K562 (cell line): ENCODE measurements at regions not wholly inside any gene's neighbourhood (a gene's known extent, or its start where the extent isn't known, plus 50 kb on each side); places are given as distances from the start of the nearest gene placed in this dataset.

Experiments used
- ATAC-seq: fragments of 200-7000 bp; cut with Tn5 transposase; 3 replicates; pipeline ENCODE4 v1.9.1; 2020; ENCODE audit warnings: moderate library complexity
- BruUV-seq: library from RNA; stranded (reverse); fragments of 400-500 nt; replicated peaks from 2 replicates; lab custom pipeline; 2021; lab: Mats Ljungman, UMichigan
- CTCF ChIA-PET: fragments of 300-600 bp; formaldehyde crosslinking; extraction: SDS; loops from one replicate; lab custom pipeline; 2021; ENCODE audit warnings: low intra/inter-chr PET ratio; lab: Yijun Ruan, JAX
- POLR2A ChIA-PET: fragments of 300-600, 350-650 bp; sonication (Branson Sonifier 250); formaldehyde crosslinking; extraction: SDS; loops from one replicate; lab custom pipeline; 2021; ENCODE audit warnings: antibody characterized with exemption, inconsistent platforms; lab: Yijun Ruan, JAX
- DNase-seq, 4 experiments: peaks; one replicate each; pipeline versions ENCODE4 v3.0.0 to v3.0.0-alpha.2; 2011 to 2018; ENCODE audit warnings: low spot score in 3 of 4, mixed read lengths in 3 of 4; ENCODE audit errors: extremely low read depth in 1 of 4
- FAIRE-seq: peaks from 2 replicates; lab custom pipeline; 2011; peaks lifted over from hg19 to GRCh38; lab: Jason Lieb, UNC
- H2AFZ ChIP-seq: 2 replicates; pipeline ENCODE4 v1.6.0; 2011; ENCODE audit warnings: low read depth, low read length, control low read depth, inconsistent platforms
- H3K27ac ChIP-seq: fragments of 200-600 bp; 3 replicates; pipeline ENCODE4 v1.8.0; 2011; ENCODE audit warnings: low read depth, mild to moderate bottlenecking, control low read depth, inconsistent platforms, low read length, moderate library complexity, mixed read lengths; ENCODE audit errors: extremely low read depth
- H3K27me3 ChIP-seq, 2 experiments: fragments of 300-600 bp in 1 of 2; 2 replicates in 1 of 2; 3 replicates in 1 of 2; pipeline versions ENCODE4 v1.6.0 to v1.8.0; 2011; ENCODE audit warnings: inconsistent platforms in 2 of 2, low read length in 2 of 2, mild to moderate bottlenecking in 1 of 2, mixed read lengths in 1 of 2, moderate library complexity in 1 of 2; ENCODE audit not compliant: control insufficient read depth in 2 of 2, insufficient read depth in 2 of 2
- H3K36me3 ChIP-seq: fragments of 300-600 bp; 3 replicates; pipeline ENCODE4 v1.8.0; 2011; ENCODE audit warnings: mild to moderate bottlenecking, low read length, inconsistent platforms; ENCODE audit not compliant: control insufficient read depth, insufficient read depth
- H3K4me1 ChIP-seq, 2 experiments: fragments of 200-600 bp in 1 of 2; replicated peaks in 1 of 2; 2 replicates in 1 of 2; 3 replicates in 1 of 2; pipeline versions ENCODE4 v1.5.1 to v1.8.0; 2011; ENCODE audit warnings: inconsistent platforms in 2 of 2, low read length in 2 of 2, mild to moderate bottlenecking in 1 of 2, mixed read lengths in 1 of 2, moderate library complexity in 1 of 2; ENCODE audit not compliant: control insufficient read depth in 2 of 2, insufficient read depth in 2 of 2
- H3K4me2 ChIP-seq: 2 replicates; pipeline ENCODE4 v1.6.1; 2011; ENCODE audit warnings: low read length, control low read depth, inconsistent platforms, mixed read lengths; ENCODE audit not compliant: insufficient read depth
- H3K4me3 ChIP-seq: fragments of 200-600 bp; sonication (generic), shearing (Covaris generic); 2 replicates; pipeline ENCODE4 v1.5.1; 2016; ENCODE audit warnings: control low read depth, inconsistent platforms
- H3K79me2 ChIP-seq: fragments of 200-600 bp; 3 replicates; pipeline ENCODE4 v1.8.0; 2011; ENCODE audit warnings: low read length, inconsistent platforms; ENCODE audit not compliant: control insufficient read depth, insufficient read depth
- H3K9ac ChIP-seq, 2 experiments: 2 replicates each; pipeline versions ENCODE4 v1.6.0 to v1.6.1; 2011; ENCODE audit warnings: low read depth in 2 of 2, low read length in 2 of 2, control low read depth in 1 of 2, inconsistent platforms in 1 of 2, mild to moderate bottlenecking in 1 of 2, mixed read lengths in 1 of 2; ENCODE audit not compliant: insufficient read depth in 1 of 2
- H3K9me1 ChIP-seq: one replicate; pipeline ENCODE4 v1.6.0; 2011; ENCODE audit warnings: inconsistent platforms, mild to moderate bottlenecking, low read length, moderate library complexity; ENCODE audit not compliant: control insufficient read depth, insufficient read depth
- H3K9me3 ChIP-seq: replicated peaks from 2 replicates; pipeline ENCODE4 v1.5.1; 2011; ENCODE audit warnings: low read depth, low read length, inconsistent platforms; ENCODE audit not compliant: control insufficient read depth, insufficient read depth
- H4K20me1 ChIP-seq: replicated peaks from 2 replicates; pipeline ENCODE4 v1.6.1; 2011; ENCODE audit warnings: low read length, inconsistent platforms, mixed read lengths; ENCODE audit not compliant: control insufficient read depth, insufficient read depth
- ELK3 ChIP-seq: fragments of 450-650 bp; formaldehyde crosslinking; IDR thresholded peaks from 2 replicates; pipeline ENCODE4 v1.4.0; 2020; ENCODE audit warnings: mild to moderate bottlenecking
- GTF2F1 ChIP-seq: IDR thresholded peaks from 2 replicates; pipeline ENCODE4 v1.6.1; 2011; ENCODE audit warnings: low read depth, low read length, improper control_type of control experiment
- HNRNPLL ChIP-seq: fragments of 200-400 bp; formaldehyde crosslinking; IDR thresholded peaks from 2 replicates; pipeline ENCODE4 v1.6.1; 2017; ENCODE audit warnings: low read length, low read depth, mild to moderate bottlenecking; ENCODE audit not compliant: poor library complexity, severe bottlenecking
- MBD2 ChIP-seq: sonication (generic); IDR thresholded peaks from 2 replicates; pipeline ENCODE4 v1.6.1; 2016; ENCODE audit warnings: low read depth, borderline replicate concordance
- MCM5 ChIP-seq: fragments of 450-650 bp; IDR thresholded peaks from 2 replicates; pipeline ENCODE4 v1.6.1; 2016; ENCODE audit warnings: low read depth
- MLX ChIP-seq, 2 experiments: fragments of 450-650 bp in 1 of 2; sonication (generic) in 1 of 2; formaldehyde crosslinking; conservative IDR thresholded peaks; 2 replicates each; pipeline versions ENCODE4 v1.4.0 to v1.8.1; 2020 to 2022; ENCODE audit warnings: mild to moderate bottlenecking in 1 of 2, missing genetic modification reagents in 1 of 2
- MTA3 ChIP-seq: fragments of 450-650 bp; formaldehyde crosslinking; IDR thresholded peaks from 2 replicates; pipeline ENCODE4 v1.6.1; 2017; ENCODE audit warnings: mild to moderate bottlenecking, borderline replicate concordance
- NFE2L1 ChIP-seq: fragments of 450-650 bp; IDR thresholded peaks from 2 replicates; pipeline ENCODE4 v1.6.1; 2016; ENCODE audit warnings: missing genetic modification characterization, low read depth, mild to moderate bottlenecking, missing compliant biosample characterization, moderate library complexity, borderline replicate concordance
- NR2F6 ChIP-seq: fragments of 450-650 bp; formaldehyde crosslinking; IDR thresholded peaks from 2 replicates; pipeline ENCODE4 v1.4.0; 2020; ENCODE audit warnings: mild to moderate bottlenecking
- NRF1 ChIP-seq, 2 experiments: fragments of 450-650 bp; IDR thresholded peaks in 1 of 2; conservative IDR thresholded peaks in 1 of 2; 2 replicates each; pipeline ENCODE4 v1.6.1; 2014; ENCODE audit warnings: mild to moderate bottlenecking in 2 of 2
- PHF21A ChIP-seq: fragments of 450-650 bp; IDR thresholded peaks from 2 replicates; pipeline ENCODE4 v1.6.1; 2017; ENCODE audit warnings: low read depth, borderline replicate concordance
- SMARCA5 ChIP-seq: fragments of 450-650 bp; IDR thresholded peaks from 2 replicates; pipeline ENCODE4 v1.6.1; 2016
- SP2 ChIP-seq: IDR thresholded peaks from 2 replicates; pipeline ENCODE4 v1.6.1; 2011; ENCODE audit warnings: mild to moderate bottlenecking, low read depth, low read length, moderate library complexity; ENCODE audit not compliant: poor library complexity, severe bottlenecking; ENCODE audit errors: extremely low read depth
- SUPT5H ChIP-seq: fragments of 450-650 bp; IDR thresholded peaks from 2 replicates; pipeline ENCODE4 v1.6.1; 2016
- TBP ChIP-seq: optimal IDR thresholded peaks from 2 replicates; pipeline ENCODE3; 2011; ENCODE audit warnings: low read depth, low read length, improper control_type of control experiment
- TFAM ChIP-seq: fragments of 250-450 bp; sonication (Bioruptor Pico); conservative IDR thresholded peaks from 2 replicates; pipeline ENCODE4 v1.5.0; 2021; ENCODE audit warnings: mild to moderate bottlenecking, moderate library complexity
- ZNF408 ChIP-seq: fragments of 250-450 bp; sonication (Bioruptor Pico); IDR thresholded peaks from 2 replicates; pipeline ENCODE4 v1.4.0; 2020; ENCODE audit warnings: low read depth, mild to moderate bottlenecking, moderate library complexity
- ZNF551 ChIP-seq: fragments of 250-450 bp; sonication (Bioruptor Pico); IDR thresholded peaks from 2 replicates; pipeline ENCODE4 v1.5.0; 2021; ENCODE audit warnings: mild to moderate bottlenecking, moderate library complexity
- WGBS: fragments of 100-300 bp; shearing (Covaris generic); methylation state at CpG from one replicate; pipeline ENCODE4 v1.1.6; 2016; ENCODE audit warnings: low coverage, mixed read lengths; ENCODE audit not compliant: insufficient coverage; ENCODE audit errors: missing lambda C conversion rate; 5-methylcytosine and 5-hydroxymethylcytosine counted together
- in situ Hi-C: fragments of 300-500 bp; cut with MboI; formaldehyde crosslinking; loops from 4 replicates; pipeline ENCODE4 v1.15.0; 2018; ENCODE audit warnings: inconsistent platforms, mixed read lengths
- intact Hi-C: fragments of 100-400 bp; cut with micrococcal nuclease; formaldehyde crosslinking; loops from 2 replicates; pipeline ENCODE4 v1.14.2; 2022

GRCh38 chr13:47251771-47252170, 354.9 kb upstream of the HTR2A start:
- Histone ChIP-seq H3K27me3 (no peaks in the 10 kb centered on the region), H3K4me2 (no peak overlapping the region), H3K36me3 (no peaks in the 10 kb centered on the region), H3K9me1 (no peaks in the 10 kb centered on the region), H3K9ac (no peak overlapping the region), H3K4me1 (no peaks in the 10 kb centered on the region), H3K27ac (no peak overlapping the region), H2AFZ (no peak overlapping the region), H3K9me3 (no peaks in the 10 kb centered on the region), H3K79me2 (no peaks in the 10 kb centered on the region), H4K20me1 (no peaks in the 10 kb centered on the region), H3K4me3 (no peak overlapping the region)
- ChIA-PET CTCF (no interaction called here), POLR2A (no interaction called here)
- ATAC-seq (no peak), FAIRE-seq (no peak), DNase-seq (no peak)
- intact Hi-C loops: no loop called here
- BruUV-seq: no TSS peak
- no peak for TF ChIP-seq SP2
- TF ChIP-seq NFE2L1 (tag): no peak
- TF ChIP-seq PHF21A: no peak
- no peak for TF ChIP-seq TBP
- TF ChIP-seq SMARCA5: no peak
- no peak for TF ChIP-seq NRF1 (conservative IDR thresholded peaks at IDR 0.05 in 1 of 2, IDR thresholded peaks at IDR 0.05 in 1 of 2)
- no peak for TF ChIP-seq NR2F6
- TF ChIP-seq MTA3: no peak
- TF ChIP-seq MCM5: no peak
- no peak for TF ChIP-seq GTF2F1
- TF ChIP-seq MLX (CRISPR knock-in tag; conservative IDR thresholded peaks at IDR 0.05): no peak
- TF ChIP-seq ZNF408 (CRISPR knock-in tag): no peak
- TF ChIP-seq ZNF551: no peak
- TF ChIP-seq HNRNPLL: no peak
- TF ChIP-seq MBD2: no peak
- TF ChIP-seq TFAM: no peak
- TF ChIP-seq ELK3 (CRISPR knock-in tag): no peak
- TF ChIP-seq SUPT5H: no peak
- WGBS: 3% methylated on average over 4 of the region's 4 CpGs
- in situ Hi-C loops: no loop called here
